ENCODE measurements at regions not wholly inside any gene's neighbourhood (a gene's known extent, or its start where the extent isn't known, plus 50 kb on each side); places are given as distances from the start of the nearest gene placed in this dataset.

GRCh38 chr12:88371416-88372183 lies 208.7 kb downstream of the KITLG start:
- no peak for DNase-seq

DNA sequence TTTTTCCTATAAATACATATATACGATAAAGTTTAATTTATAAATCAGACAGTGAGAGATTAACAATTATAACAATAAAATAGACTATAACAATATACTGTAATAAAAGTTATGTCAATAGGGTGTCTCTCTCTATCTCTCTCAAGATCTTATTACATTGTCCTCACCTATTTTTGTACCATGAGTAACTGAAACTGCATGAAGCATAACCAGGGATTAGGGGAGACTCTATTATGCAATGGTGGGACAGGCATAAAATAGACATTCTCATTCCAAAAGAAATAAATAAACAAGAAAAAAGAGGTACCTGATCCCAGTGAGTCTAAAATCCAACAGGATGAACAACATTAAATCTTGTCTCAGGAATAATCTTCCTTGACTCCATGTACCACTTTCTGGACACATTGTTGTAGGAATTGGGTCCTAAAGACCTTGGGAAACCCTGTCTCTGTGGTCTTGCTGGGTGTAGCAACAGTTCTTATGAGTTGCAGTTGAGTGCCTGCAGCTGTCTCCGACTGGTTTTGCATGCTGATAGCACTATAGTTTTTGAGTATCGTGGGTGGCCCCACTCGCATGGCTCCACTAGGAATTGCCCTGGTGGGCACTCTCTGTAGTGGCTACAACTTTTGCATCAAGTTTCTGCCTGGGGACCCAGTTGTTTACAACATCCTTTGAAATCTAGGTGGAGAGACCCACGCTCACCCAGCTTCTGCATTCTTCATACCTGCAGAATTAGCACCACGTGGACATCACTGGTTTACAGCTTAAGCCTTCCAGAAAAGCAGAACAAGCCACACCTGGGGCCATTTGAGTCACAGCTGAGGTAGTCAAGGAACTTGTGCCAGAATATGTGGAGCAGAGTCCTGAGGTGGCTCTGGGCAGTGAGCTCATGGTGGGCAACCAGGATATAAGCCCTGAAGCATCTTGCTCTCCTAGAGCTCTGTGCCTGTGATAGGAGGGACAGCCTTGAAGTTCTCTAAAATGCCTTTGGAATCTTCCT lies 204.7 kb downstream of the KITLG start:
- no peak for DNase-seq

GRCh38 chr12:88377973-88378372 lies 202.3 kb downstream of the KITLG start:
- no peak for DNase-seq

DNA sequence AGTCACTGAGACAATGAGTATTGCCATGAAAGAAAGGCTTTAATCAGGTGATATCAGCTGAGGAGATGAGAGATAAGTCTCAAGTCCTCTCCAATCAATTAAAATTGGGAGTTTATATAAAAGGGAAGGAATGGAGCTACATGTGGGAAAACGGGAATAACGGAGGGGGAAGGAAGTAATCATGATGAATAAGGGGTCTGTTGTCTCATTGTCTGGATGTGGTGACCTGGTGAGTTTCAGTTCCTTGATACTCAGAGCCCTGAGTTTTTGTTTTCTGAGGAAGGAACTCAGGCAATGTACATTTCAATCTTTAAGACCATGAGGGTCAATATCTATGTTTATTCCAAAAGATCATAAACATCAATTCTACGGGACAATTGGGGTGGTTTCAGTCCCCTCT lies 198.8 kb downstream of the KITLG start:
- no peak for DNase-seq

DNA sequence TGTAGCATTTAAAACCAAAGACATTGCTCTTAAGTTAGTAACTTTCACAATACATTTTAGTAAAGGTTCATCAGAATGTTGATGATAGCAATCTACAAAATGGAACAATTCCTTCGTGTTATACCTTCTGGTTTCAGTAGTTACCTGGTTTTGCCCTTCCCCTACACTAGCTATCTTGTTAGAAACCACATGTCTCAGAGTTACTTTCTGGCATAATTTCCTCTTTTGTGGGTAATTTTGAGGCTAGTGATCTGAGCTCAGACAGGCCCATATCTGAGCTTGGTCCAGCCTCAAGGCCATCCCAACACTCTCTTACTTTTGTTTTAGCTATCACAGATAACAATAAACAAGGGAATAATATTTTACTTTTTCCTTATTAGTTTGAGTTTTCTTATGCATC lies 196.9 kb downstream of the KITLG start:
- DNase-seq = no peak

GRCh38 chr12:88388566-88389540 lies 191.4 kb downstream of the KITLG start:
- no peak for DNase-seq

- DNase-seq = no peak
Measured at GRCh38 chr12:88390811-88391210, 189.5 kb downstream of the KITLG start.

GRCh38 chr12:88391556-88391955 lies 188.7 kb downstream of the KITLG start:
- no peak for DNase-seq

DNA sequence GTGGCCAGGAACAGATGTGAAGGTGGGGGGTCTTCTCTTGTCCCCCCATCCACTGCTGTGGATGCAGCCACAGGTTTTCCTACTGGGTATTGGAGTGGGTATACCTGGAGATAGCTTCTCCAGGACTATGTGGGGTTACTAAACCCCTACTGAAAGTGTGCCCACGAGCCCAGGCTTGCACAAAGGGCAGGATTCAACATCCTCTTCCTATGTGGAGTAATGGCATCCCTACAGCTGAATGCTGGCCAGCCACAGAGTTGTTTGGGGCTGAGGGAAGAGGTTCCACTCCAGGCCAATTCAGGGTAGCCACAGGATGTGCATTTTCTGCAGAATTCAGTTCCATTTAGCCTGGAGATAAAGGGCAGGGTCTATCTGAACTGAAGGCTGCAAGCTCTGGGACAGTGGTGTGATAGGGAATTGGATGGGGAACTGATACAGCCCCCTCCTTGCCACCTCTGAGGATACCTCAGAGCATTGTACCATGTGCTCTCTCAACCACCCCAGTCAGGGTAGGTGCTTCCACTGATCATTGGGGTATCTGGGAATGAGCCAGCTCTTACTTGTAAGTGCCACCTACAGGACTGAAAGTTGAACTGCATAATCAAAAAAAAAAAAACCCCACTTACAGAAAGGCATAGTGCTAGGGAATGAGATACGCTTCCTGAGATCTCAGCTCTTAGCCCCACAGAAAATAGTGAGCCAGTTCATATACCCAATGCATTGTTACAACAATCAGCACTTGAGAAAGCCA lies 187.1 kb downstream of the KITLG start:
- peak; percentile 1 for DNase-seq

DNA sequence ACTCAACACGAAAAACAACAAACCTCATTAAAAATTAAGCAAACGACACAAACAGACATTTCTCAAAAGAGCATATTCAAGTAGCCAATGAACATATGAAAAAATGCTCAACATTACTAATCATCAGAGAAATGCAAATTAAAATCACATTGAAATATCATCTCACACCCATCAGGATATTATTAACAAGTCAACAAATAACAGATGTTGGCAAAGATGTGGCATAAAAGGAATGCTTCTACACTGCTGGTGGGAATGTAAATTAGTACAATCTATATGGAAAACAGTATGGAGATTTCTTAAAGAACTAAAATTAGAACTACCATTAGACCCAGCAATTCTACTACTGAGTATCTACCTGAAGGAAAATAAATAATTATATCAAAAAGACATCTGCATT lies 182.2 kb downstream of the KITLG start:
- no peak for DNase-seq

DNA sequence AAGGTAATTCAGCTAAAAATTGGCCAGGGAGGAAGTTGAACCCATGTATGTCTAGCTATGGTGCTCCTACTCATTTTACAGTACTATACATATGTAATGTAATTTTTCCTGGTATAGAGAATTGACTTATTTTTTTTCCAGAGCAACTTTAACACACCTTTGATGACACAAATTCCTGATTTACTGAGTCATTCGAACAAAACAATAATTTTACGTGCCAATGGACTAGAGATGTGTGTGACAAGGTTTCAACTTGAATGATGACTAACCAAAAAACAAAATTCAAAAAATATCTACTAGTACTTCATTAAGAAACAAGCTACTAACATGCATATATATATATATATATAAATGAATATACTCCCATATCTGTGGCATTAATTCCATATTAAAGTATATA lies 180.5 kb downstream of the KITLG start:
- DNase-seq = no peak

- DNase-seq = no peak
Measured at GRCh38 chr12:88400302-88400701, 180.0 kb downstream of the KITLG start.

DNA sequence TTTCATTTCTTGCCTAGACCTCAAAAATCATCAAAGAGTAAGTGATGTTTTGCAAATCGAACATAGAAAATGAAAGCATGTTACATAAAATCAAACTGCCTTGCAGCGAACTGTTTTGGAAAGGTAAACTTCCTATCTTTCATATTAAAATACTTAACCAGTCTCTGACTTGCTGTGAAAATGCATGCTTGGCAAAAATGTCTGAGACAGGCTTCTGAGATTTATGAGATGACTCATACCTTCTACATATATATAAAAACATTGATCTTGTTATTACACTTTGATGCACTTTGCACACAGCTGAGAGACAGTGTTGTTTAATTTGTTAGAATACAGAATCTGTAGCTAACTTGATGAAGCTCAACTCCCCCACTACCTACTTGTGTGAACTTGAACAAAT lies 179.1 kb downstream of the KITLG start:
- no peak for DNase-seq

DNA sequence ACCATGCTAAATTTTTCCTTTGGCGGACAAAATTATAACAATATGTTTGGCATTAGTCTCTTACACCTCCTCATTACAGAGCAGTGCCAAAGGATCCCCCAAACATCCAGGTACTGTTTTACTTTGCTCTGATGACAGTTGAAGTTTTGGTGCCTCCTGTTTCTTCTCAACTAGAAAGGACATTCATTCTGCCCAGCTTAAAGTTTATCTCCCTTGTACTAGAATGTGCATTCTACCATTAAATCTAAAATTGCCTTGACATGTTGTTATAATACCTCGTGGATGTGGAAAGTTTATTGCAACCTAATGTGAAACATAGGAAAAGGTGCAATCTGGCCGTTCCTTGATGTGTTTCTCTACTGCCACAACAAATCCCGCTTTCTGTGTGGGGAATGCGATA lies 173.4 kb downstream of the KITLG start:
- DNase-seq = no peak

- no peak for DNase-seq
Measured at GRCh38 chr12:88408823-88409222, 171.4 kb downstream of the KITLG start.

- no peak for DNase-seq
Measured at GRCh38 chr12:88409257-88409656, 171.0 kb downstream of the KITLG start.

DNA sequence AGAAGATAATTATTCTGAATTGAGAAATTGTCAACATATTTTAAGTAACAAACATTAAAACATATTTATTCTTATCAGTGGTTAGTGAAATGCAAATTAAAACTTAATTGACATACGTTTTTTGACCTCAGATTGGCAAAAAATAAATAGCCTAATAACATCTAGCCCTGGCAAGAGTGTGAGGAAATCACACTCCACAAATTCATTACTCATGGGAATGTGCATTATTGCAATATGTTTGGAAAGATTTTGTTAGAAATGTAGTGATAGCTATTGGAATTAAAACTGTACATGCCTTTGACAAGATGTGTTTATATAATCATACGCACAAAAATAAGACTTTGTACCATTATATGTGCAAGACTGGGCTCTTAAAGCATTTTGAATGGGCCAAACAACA lies 168.6 kb downstream of the KITLG start:
- DNase-seq = no peak

DNA sequence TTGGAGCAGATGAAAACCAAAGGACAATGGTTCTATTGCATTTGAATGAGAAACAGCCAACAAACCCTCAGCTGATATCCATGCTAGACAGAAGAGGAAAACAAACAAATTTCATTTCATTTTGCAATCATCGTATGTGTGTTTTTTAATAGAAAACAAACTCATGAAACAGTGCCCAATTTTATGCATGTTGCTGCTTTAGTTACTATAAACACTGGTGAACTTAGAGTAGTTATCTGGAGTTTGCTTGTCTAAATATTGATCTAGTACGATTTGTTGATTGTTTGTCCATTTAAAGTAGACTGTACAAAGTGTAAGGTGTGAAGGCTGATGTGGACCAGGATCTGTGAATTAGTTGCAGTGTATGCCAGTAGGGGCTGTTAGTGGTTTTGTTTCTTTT lies 166.6 kb downstream of the KITLG start:
- no peak for DNase-seq

DNA sequence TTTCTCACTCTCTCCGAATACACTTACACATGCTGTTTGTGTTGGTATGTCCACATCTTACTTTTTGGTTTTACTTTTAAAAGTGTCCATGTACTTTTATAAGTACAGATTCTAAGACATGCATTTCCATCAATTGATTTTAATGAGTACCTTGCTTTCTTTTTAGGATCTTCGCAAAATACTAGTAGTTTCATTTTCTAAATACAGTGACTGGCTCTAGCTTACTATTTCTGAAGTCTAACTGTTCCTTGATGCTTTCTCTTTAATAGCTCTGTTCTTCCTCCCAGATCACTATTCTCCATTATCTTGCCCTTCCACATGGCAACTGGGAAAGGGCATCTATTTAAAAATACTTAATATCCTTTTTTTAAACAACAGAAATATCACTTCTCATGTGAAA lies 164.1 kb downstream of the KITLG start:
- no peak for DNase-seq

DNA sequence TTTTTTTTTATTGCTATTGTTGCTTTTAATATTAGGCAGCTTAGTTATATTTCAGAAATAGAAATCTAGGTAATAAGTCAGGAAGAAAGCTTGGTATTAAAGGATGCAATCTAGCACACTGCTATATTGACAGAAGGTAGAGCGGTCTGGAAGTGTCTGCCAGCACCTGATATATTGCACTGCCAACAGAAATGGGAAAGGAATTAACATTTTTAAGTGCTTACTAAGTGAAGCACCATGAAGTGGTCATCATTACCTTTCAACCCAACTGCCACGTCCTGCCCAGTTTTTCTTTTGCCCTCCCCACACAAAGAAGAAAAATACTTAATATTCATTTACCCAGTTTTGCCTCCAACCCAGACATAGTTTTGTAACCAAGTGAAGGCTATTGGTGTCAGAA lies 163.5 kb downstream of the KITLG start:
- DNase-seq = no peak

DNA sequence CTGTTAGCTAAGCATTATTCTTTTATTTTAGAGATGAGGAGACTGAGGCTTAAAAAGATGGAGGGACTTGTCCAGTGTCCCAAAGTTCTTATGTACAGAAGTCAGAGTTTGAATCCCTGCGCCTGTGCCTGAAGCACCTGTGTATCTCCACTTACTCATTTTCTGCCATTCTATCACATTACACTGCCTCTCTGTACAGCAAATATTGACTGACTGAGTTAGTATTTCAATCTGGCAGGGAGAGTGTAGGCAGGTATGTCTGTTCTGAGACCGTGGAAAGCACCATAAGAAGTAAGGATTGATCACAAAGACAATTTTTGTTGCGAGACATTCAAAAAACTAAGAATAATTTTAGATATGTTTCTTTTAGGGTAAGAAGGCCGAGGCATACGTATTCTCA lies 162.7 kb downstream of the KITLG start:
- no peak for DNase-seq

DNA sequence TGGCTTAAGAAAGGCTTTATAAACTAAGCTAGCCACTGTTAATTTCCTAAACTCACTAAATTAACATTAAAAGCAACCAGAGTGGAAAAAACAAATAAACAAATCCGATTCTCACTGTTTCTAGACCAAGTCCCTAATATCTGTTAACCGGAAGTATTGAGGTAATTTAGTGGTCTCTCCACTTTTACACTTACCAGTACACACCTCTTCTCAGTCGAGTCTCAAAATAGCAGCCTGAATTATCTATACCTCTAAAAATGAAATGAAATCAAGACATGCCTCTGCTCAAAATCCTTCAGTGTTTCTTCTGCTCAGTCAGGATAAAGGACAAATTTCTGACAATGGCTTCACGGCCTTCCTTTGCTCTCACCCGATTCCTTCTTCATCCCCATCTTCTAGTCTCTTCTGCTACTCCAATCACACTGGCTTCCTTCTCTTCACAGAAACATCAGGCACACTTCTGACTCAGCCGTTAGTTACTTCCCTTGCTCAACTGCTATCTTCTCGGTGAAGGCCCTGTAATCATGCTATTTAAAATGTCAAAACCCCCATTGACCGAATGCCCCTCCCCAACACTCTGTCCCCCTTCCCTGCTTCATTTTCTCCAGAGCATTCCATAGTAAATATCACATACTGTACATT lies 161.3 kb downstream of the KITLG start:
- no peak for DNase-seq
